GM12875 (cell line): ENCODE measurements at regions not wholly inside any gene's neighbourhood (a gene's known extent, or its start where the extent isn't known, plus 50 kb on each side); places are given as distances from the start of the nearest gene placed in this dataset.

Experiments used
- H3K4me3 ChIP-seq: one replicate; pipeline ENCODE4 v1.5.1; 2011; ENCODE audit warnings: low read depth, low read length, control low read depth
- TF ChIP-seq, protein P1 (sequence below): IDR thresholded peaks from 2 replicates; pipeline ENCODE4 v1.5.1; 2011; ENCODE audit warnings: low read depth, mild to moderate bottlenecking, control low read depth, inconsistent platforms, low read length, moderate library complexity, borderline replicate concordance; ENCODE audit not compliant: insufficient read depth

DNA sequence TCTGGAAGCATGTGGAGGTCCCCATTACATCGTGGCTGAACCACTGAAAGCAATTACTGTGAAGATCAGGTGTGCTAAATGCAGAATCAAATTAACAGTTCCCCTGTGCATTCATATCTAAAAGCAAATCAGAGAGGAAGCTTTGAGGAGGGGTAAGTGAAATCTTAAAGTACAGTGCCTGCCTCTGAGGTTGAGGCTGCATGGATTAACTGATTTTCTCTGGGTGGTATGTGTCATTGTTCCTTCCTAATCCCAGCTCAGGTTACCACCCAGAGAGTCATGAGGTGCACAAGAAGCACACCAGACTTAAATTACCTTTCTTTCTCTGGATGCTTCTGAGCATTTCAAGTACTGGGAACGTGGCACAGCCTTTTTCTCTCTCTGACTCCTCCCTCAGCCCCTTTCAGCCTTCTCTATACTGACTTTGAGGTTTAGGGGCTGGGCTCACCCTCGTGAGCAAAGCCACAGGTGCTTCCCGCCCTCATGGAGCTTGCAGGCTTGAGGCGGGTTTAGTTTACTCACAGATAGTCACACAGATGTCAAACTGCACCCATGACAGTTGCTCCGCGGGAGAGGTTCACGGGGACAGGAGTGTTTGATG lies 237.6 kb upstream of the CRY1 start:
- TF ChIP-seq, protein P1, sequence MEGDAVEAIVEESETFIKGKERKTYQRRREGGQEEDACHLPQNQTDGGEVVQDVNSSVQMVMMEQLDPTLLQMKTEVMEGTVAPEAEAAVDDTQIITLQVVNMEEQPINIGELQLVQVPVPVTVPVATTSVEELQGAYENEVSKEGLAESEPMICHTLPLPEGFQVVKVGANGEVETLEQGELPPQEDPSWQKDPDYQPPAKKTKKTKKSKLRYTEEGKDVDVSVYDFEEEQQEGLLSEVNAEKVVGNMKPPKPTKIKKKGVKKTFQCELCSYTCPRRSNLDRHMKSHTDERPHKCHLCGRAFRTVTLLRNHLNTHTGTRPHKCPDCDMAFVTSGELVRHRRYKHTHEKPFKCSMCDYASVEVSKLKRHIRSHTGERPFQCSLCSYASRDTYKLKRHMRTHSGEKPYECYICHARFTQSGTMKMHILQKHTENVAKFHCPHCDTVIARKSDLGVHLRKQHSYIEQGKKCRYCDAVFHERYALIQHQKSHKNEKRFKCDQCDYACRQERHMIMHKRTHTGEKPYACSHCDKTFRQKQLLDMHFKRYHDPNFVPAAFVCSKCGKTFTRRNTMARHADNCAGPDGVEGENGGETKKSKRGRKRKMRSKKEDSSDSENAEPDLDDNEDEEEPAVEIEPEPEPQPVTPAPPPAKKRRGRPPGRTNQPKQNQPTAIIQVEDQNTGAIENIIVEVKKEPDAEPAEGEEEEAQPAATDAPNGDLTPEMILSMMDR = no peak

DNA sequence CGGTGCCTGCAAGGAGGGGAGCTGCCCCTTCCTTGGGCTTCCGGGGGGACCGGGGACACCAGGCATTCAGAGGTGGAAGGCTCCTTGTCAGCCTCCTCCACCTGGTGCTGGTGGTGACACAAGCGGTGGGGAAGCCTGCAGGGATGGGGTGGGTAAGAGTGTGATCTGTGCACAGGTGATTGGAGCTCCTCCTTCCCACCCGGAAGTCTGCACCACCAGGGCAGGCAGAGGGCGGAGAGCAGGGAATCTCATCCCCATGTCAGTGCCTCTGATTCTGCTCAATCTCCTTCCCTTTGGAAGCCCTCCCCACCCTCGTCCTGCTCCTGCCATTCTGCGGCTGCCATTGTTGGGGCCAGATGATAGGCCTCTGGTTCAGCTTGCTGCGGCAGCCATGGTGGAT lies 238.1 kb upstream of the CRY1 start:
- no peak overlapping the region for H3K4me3 ChIP-seq
- TF ChIP-seq, protein P1 = no peak

More for the DNA sequence above, 237.6 kb upstream of the CRY1 start:
- H3K4me3 ChIP-seq = no peak overlapping the region

DNA sequence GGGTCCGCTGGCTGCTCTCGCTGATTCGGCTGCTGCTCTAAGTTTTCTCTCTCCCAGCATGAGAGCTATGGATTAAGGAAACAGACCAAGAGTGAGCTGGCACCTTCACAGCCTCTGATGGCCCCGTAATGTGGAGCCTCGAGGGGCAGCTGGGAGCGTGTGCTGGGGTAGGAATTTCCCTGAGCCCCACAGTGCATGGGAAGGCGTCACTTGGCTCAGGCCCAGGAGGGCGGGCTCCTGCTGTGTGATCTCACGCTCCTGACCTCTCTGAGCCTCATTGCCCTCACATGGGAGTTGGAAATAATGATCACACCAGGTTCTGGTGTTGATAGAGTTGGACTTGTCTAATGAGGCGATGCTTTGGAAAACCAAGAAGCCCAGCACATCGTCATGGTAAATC lies 238.6 kb upstream of the CRY1 start:
- TF ChIP-seq, protein P1 = no peak
- no peak overlapping the region for H3K4me3 ChIP-seq

DNA sequence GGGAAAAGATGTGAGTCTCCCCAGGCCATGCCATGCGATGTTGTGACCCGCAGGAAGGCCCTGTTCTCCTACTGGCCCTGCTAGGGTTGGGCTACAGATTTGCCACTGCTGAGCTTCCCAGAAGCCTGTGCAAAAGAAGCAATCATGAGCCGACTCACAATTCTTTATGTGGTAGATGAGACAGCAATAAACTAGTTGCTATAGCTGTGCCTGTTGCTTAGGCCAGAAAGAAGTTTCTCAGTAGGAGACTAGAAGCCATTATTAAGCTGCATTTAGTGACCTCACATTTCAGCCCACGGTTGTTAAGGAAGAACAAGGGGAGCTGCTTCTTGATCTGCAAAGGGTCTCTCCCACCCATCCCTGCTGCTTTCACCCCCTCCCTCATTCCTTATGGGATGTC lies 239.4 kb upstream of the CRY1 start:
- no peak overlapping the region for H3K4me3 ChIP-seq
- TF ChIP-seq, protein P1 = no peak

DNA sequence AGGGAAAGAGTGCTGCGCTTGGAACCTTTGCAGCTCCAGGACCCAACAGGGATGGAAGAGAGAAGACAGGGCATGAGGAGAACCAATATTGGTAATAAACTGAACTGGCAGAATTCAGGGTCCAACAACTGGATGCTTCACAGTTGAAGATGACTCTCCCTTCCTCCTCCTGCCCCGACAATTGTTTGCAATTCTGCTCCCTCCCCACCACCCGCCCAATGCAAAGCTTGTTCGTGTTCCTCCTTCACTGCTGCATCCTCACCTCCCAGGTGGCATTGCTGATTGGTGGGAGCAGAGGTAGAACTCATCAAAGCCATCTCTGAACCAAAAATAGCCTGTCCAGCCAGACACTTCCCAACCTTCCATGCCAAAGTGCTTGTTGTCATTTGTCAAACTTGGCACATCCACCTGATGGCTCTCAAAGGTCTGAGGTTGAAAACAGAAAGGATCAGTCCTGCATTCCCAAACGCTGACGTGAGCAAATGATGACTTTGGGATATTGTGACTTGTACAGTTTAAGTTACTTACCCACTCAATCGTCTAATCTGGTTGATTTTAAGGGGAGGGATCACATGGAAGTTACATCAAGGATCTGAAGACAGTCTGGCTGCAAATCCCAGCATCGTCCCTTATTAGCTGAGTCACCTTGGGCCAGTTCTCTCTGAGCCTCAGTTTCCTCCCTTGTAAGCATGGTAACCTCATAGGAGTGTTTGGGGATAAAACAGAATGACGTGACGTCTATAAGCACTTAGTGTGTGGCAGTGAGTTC lies 242.6 kb upstream of the CRY1 start:
- TF ChIP-seq, protein P1 = no peak
- no peak overlapping the region for H3K4me3 ChIP-seq

DNA sequence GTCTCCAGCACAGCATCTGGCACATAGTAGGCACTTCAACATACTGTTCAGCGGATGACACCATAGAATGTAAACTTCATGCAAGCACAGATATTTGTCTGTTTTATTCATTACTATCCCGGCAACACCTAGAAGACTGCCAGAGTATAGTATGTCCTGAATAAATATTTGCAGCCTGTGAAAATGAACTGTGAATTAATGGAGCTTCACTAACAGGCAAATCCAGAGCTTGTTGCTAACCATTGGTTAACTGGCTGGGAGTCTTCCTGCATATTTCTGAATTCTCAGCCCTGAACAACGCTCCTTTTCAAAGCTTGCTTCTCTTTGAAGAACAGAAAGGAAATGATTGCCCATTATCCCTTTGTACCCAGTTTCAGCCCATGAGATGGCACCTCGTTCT lies 243.3 kb upstream of the CRY1 start:
- TF ChIP-seq, protein P1 = no peak
- no peak overlapping the region for H3K4me3 ChIP-seq
